Stimulated activated CD8-positive, alpha-beta memory T cell treated with anti-CD3 and anti-CD28 coated beads, Interleukin-7, amount 100 ng/mL, for 1 hour (primary cell): ENCODE measurements at regions not wholly inside any gene's neighbourhood (a gene's known extent, or its start where the extent isn't known, plus 50 kb on each side); places are given as distances from the start of the nearest gene placed in this dataset.

Experiments
- DNase-seq, 2 donors: peaks; one replicate each; pipeline ENCODE4 v3.0.0-alpha.2; 2020; ENCODE audit warnings: low read depth in 2 of 2

DNA sequence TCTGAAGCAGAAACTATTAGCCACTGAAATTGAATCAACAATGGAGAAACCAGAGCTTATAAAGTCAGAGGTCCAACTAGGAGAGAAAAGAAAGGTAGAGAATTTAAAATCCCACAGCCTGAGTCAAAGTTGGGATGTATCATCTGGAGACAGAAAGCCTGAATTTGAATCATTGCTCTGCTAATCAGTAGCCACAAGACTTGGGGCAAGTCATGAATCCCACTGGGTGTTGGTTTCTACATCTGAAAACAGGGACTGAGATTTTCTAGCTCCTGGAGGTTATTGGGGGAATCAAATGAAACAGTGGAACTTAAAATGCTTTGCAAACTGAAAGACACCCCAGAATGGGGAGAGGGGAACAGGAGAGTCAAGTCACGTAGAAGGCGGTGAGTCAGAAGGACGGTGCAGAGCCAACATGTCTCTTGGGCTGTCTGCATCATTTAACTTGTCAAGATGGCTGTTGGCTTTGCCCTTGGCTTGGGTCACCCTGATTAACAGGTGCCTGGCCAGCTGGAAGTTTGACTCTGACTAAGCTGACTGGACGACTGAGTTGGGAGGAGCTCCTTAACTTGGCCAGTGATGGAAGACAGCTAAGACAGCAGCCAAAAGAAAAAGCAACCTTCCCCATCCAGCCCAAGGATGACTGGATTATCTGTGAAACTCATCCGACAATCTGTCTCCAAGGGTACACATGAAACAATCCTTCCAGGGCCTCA, 60.6 kb upstream of the ADRA1B start:
- no peak for DNase-seq

GRCh38 chr5:159858871-159859270, 57.4 kb upstream of the ADRA1B start:
- no peak for DNase-seq

DNA sequence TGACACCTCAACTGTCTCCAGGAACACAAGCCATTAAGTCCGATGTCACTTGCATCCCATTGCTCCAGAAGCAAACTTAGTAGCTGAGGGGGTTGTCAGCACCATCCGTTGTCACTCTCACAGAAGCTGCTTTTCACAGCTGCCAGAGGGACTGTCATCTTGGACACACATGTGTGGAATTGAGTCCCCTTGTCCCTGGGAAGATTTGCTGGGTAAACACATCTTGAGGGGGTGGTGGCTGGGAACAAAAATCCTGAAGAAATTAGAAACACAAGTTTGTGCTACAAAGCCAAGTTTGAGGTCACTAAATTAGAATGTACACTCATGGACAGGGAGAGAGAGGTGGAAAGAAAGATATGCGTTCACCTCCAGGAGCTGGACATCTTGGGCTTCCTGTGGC, 55.2 kb upstream of the ADRA1B start:
- no peak for DNase-seq

DNA sequence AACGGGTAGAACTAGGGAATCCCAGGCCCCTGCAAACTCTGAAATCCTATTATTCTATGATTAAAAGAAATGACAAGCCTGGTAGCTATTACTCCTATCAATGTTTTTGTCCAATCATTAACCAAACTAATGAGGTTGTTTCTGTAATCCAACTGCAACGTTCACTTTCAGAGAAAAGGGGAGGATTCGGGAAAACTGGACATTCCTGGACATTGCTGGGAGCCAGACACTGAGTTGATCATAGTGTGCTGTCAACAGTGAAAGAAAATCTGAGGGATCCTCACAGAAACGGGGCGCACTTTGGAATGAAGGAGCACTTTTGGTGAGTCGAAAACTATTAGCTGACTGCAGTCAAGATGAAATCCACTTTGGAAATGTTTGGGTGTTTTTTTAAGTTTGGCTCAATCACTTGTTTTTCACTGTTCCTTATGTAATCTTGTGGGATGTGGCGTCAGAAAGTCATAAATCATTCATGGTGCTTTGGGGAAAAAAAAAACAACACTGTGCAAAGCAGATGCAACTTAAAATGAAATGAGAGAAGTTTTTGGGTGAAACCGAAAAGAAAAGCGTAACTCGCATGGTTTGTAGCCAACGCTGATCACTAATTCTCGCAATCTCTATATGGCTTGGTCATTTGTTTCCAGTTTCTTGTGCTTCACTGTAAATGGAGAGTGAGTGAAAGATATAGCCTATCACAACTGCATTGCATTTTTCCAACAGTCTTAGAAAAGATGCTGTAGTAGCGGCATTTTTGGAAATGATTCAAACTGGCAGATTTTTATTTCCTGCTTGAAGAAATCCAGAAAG, 51.2 kb upstream of the ADRA1B start:
- DNase-seq: no peak

- no peak for DNase-seq
These were observed 50.2 kb upstream of the ADRA1B start for GRCh38 chr5:159866093-159866492.
